ENCODE measurements at regions not wholly inside any gene's neighbourhood (a gene's known extent, or its start where the extent isn't known, plus 50 kb on each side); places are given as distances from the start of the nearest gene placed in this dataset.

- Histone ChIP-seq H2AFZ (no peak overlapping the region), H3K4me1 (ENCODE audit: insufficient read depth) (peaks cover 18% of the 10 kb centered on the region), H4K20me1 (ENCODE audit: insufficient read depth, poor library complexity, severe bottlenecking) (no peaks in the 10 kb centered on the region), H3K9me3 (ENCODE audit: low read depth) (no peaks in the 10 kb centered on the region), H3K4me3 (no peak overlapping the region), H3K27ac (no peak overlapping the region), H3K36me3 (replicated peaks; ENCODE audit: insufficient read depth, low read depth) (no peaks in the 10 kb centered on the region), H3K4me2 (no peak overlapping the region), H3K79me2 (no peaks in the 10 kb centered on the region), H3K9me2 (replicated peaks; ENCODE audit: insufficient read depth) (no peaks in the 10 kb centered on the region), H3K27me3 (no peaks in the 10 kb centered on the region)
- TF ChIP-seq EZH2phosphoT487 (IDR thresholded peaks at IDR 0.05; ENCODE audit: low read depth, severe bottlenecking, unreplicated experiment) = no peak
- TF ChIP-seq EZH2 (IDR thresholded peaks at IDR 0.05; ENCODE audit: borderline replicate concordance) = no peak
- no peak for TF ChIP-seq CTCF (IDR thresholded peaks at IDR 0.05; ENCODE audit: poor library complexity)
- no peak for DNase-seq (ENCODE audit: low spot score)
- 50% methylated on average over 1 of the region's 1 CpG for WGBS (ENCODE audit: low lambda C conversion rate, missing lambda C conversion rate)
These were observed 196.1 kb upstream of the FGGY start for GRCh38 chr1:59100708-59101374.

DNA sequence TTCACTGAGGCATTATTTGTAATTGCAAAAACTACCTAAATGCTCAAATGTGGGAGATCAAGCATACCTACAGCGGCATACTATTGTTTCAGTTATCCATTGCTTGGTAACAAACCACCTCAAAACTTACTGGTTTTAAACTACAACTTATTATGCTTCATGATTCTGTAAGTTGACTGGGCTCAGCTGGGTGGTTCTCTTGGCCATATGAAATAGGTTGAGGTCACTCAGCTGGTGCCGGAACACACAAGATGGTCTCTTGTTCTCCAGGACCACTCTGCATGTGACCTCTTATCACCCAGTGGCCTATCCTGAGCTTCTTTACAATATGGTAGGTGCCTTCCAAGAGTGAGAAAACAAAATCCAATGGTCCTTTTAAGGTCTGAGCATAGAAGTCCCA, 195.4 kb upstream of the FGGY start:
- H3K9me2 ChIP-seq (replicated peaks; ENCODE audit: insufficient read depth) = no peaks in the 10 kb centered on the region
- no peaks in the 10 kb centered on the region for H3K36me3 ChIP-seq (replicated peaks; ENCODE audit: insufficient read depth, low read depth)
- H3K27ac ChIP-seq = no peak overlapping the region
- DNase-seq (ENCODE audit: low spot score) = no peak
- H3K9me3 ChIP-seq (ENCODE audit: low read depth) = no peaks in the 10 kb centered on the region
- no peaks in the 10 kb centered on the region for H3K27me3 ChIP-seq
- TF ChIP-seq CTCF (IDR thresholded peaks at IDR 0.05; ENCODE audit: poor library complexity) (no peak), EZH2phosphoT487 (IDR thresholded peaks at IDR 0.05; ENCODE audit: low read depth, severe bottlenecking, unreplicated experiment) (no peak), EZH2 (IDR thresholded peaks at IDR 0.05; ENCODE audit: borderline replicate concordance) (no peak)
- no peaks in the 10 kb centered on the region for H3K79me2 ChIP-seq
- H3K4me2 ChIP-seq = no peak overlapping the region
- no peak overlapping the region for H3K4me3 ChIP-seq
- WGBS (ENCODE audit: low lambda C conversion rate, missing lambda C conversion rate) = 48% methylated on average over 2 of the region's 2 CpGs
- H4K20me1 ChIP-seq (ENCODE audit: insufficient read depth, poor library complexity, severe bottlenecking) = no peaks in the 10 kb centered on the region
- H2AFZ ChIP-seq = no peak overlapping the region
- peaks cover 25% of the 10 kb centered on the region for H3K4me1 ChIP-seq (ENCODE audit: insufficient read depth)

GRCh38 chr1:59103457-59103856, 193.4 kb upstream of the FGGY start:
- Histone ChIP-seq H3K4me3 (no peak overlapping the region), H3K4me1 (ENCODE audit: insufficient read depth) (peaks cover 20% of the 10 kb centered on the region), H3K79me2 (no peaks in the 10 kb centered on the region), H2AFZ (no peak overlapping the region), H3K27me3 (no peaks in the 10 kb centered on the region), H3K4me2 (no peak overlapping the region), H3K27ac (no peak overlapping the region), H3K36me3 (replicated peaks; ENCODE audit: insufficient read depth, low read depth) (no peaks in the 10 kb centered on the region), H3K9me2 (replicated peaks; ENCODE audit: insufficient read depth) (no peaks in the 10 kb centered on the region), H4K20me1 (ENCODE audit: insufficient read depth, poor library complexity, severe bottlenecking) (no peaks in the 10 kb centered on the region), H3K9me3 (ENCODE audit: low read depth) (no peaks in the 10 kb centered on the region)
- WGBS (ENCODE audit: low lambda C conversion rate, missing lambda C conversion rate) = 98% methylated on average over 4 of the region's 4 CpGs
- no peak for DNase-seq (ENCODE audit: low spot score)
- TF ChIP-seq EZH2phosphoT487 (IDR thresholded peaks at IDR 0.05; ENCODE audit: low read depth, severe bottlenecking, unreplicated experiment) (no peak), EZH2 (IDR thresholded peaks at IDR 0.05; ENCODE audit: borderline replicate concordance) (no peak), CTCF (IDR thresholded peaks at IDR 0.05; ENCODE audit: poor library complexity) (no peak)

All from hepatocyte (in vitro differentiated cells).